Skin epidermis (tissue), 12 donors: ENCODE measurements at regions not wholly inside any gene's neighbourhood (a gene's known extent, or its start where the extent isn't known, plus 50 kb on each side); places are given as distances from the start of the nearest gene placed in this dataset.
"Not testable (repeated sequence)": the region's sequence is repeated elsewhere in the genome, so short reads cannot be mapped to it uniquely, and the experiment has no call there.

Source experiments
- H3K27ac ChIP-seq, 21 experiments: fragments of 200-600 bp; sonication (generic) in 11 of 21; one replicate each; pipeline ENCODE4 v1.5.0; 2020; ENCODE audit warnings: mild to moderate bottlenecking in 3 of 21, inconsistent platforms in 2 of 21, moderate library complexity in 2 of 21
- H3K4me3 ChIP-seq, 7 experiments: fragments of 200-600 bp; sonication (generic) in 2 of 7; one replicate each; pipeline ENCODE4 v1.5.0; 2020; ENCODE audit warnings: inconsistent platforms in 2 of 7, mild to moderate bottlenecking in 2 of 7, moderate library complexity in 1 of 7

GRCh38 chr1:187909382-187909781, 1080.6 kb downstream of the PLA2G4A start:
- Histone ChIP-seq H3K27ac (no peak overlapping the region), H3K4me3 (no peak overlapping the region)

- Histone ChIP-seq H3K4me3 (no peak overlapping the region), H3K27ac (no peak overlapping the region)
These were observed 1083.1 kb downstream of the PLA2G4A start for GRCh38 chr1:187911820-187912219.

- Histone ChIP-seq H3K27ac (no peak overlapping the region), H3K4me3 (no peak overlapping the region)
These were observed 1092.2 kb downstream of the PLA2G4A start for GRCh38 chr1:187920976-187921375.

- no peak overlapping the region for H3K27ac ChIP-seq
- H3K4me3 ChIP-seq = no peak overlapping the region
These were observed 1092.7 kb downstream of the PLA2G4A start for GRCh38 chr1:187921426-187921825.

GRCh38 chr1:187922255-187922654, 1093.5 kb downstream of the PLA2G4A start:
- no peak overlapping the region for H3K27ac ChIP-seq
- H3K4me3 ChIP-seq = no peak overlapping the region

- H3K4me3 ChIP-seq = no peak overlapping the region
- no peak overlapping the region for H3K27ac ChIP-seq
These were observed 1095.5 kb downstream of the PLA2G4A start for GRCh38 chr1:187924252-187924651.

GRCh38 chr1:187928288-187928687, 1099.5 kb downstream of the PLA2G4A start:
- Histone ChIP-seq H3K27ac (no peak overlapping the region), H3K4me3 (no peak overlapping the region)

- Histone ChIP-seq H3K4me3 (no peak overlapping the region), H3K27ac (no peak overlapping the region)
These were observed 1099.9 kb downstream of the PLA2G4A start for GRCh38 chr1:187928696-187929095.

GRCh38 chr1:187931776-187932175, 1103.0 kb downstream of the PLA2G4A start:
- no peak overlapping the region for H3K4me3 ChIP-seq
- H3K27ac ChIP-seq = no peak overlapping the region

GRCh38 chr1:187933562-187934419, 1105.0 kb downstream of the PLA2G4A start:
- Histone ChIP-seq H3K27ac (no peak overlapping the region), H3K4me3 (no peak overlapping the region)

GRCh38 chr1:187936667-187937066, 1107.9 kb downstream of the PLA2G4A start:
- Histone ChIP-seq H3K4me3 (no peak overlapping the region), H3K27ac (no peak overlapping the region)

GRCh38 chr1:187938092-187938491, 1109.3 kb downstream of the PLA2G4A start:
- Histone ChIP-seq H3K27ac (no peak overlapping the region), H3K4me3 (no peak overlapping the region)

- Histone ChIP-seq H3K27ac (no peak overlapping the region), H3K4me3 (no peak overlapping the region)
These were observed 1114.2 kb downstream of the PLA2G4A start for GRCh38 chr1:187942986-187943385.

GRCh38 chr1:187943606-187944403, 1115.1 kb downstream of the PLA2G4A start:
- H3K4me3 ChIP-seq = no peak overlapping the region
- H3K27ac ChIP-seq = no peak overlapping the region

- H3K27ac ChIP-seq, H3K4me3 ChIP-seq: not testable (repeated sequence)
These were observed 1117.9 kb downstream of the PLA2G4A start for GRCh38 chr1:187946661-187947060.

- Histone ChIP-seq H3K27ac (no peak overlapping the region), H3K4me3 (no peak overlapping the region)
These were observed 1118.6 kb downstream of the PLA2G4A start for GRCh38 chr1:187947359-187947758.

GRCh38 chr1:187948170-187948794, 1119.5 kb downstream of the PLA2G4A start:
- Histone ChIP-seq H3K27ac (no peak overlapping the region), H3K4me3 (no peak overlapping the region)

- Histone ChIP-seq H3K27ac (no peak overlapping the region), H3K4me3 (no peak overlapping the region)
These were observed 1120.8 kb downstream of the PLA2G4A start for GRCh38 chr1:187949567-187949966.

GRCh38 chr1:187951817-187952216, 1123.1 kb downstream of the PLA2G4A start:
- Histone ChIP-seq H3K4me3 (no peak overlapping the region), H3K27ac (no peak overlapping the region)

- no peak overlapping the region for H3K4me3 ChIP-seq
- H3K27ac ChIP-seq = no peak overlapping the region
These were observed 1123.7 kb downstream of the PLA2G4A start for GRCh38 chr1:187952446-187952845.

GRCh38 chr1:187956975-187957374, 1128.2 kb downstream of the PLA2G4A start:
- H3K27ac ChIP-seq = no peak overlapping the region
- no peak overlapping the region for H3K4me3 ChIP-seq
